ENCODE measurements at regions not wholly inside any gene's neighbourhood (a gene's known extent, or its start where the extent isn't known, plus 50 kb on each side); places are given as distances from the start of the nearest gene placed in this dataset.

GRCh38 chr16:79309606-79310005 is 290.9 kb downstream of the MAF start (continued):
- TF ChIP-seq CHD7 (IDR thresholded peaks at IDR 0.05; ENCODE audit: insufficient replicate concordance, low read length) (no peak), ASH2L (IDR thresholded peaks at IDR 0.05; ENCODE audit: low read length) (no peak), SUZ12 (IDR thresholded peaks at IDR 0.05; ENCODE audit: low read length) (no peak), RBBP5 (IDR thresholded peaks at IDR 0.05; ENCODE audit: borderline replicate concordance, low read depth, low read length) (no peak), PHF8 (conservative IDR thresholded peaks at IDR 0.05; ENCODE audit: low read depth, low read length) (no peak), BCL11A (IDR thresholded peaks at IDR 0.05; ENCODE audit: low read depth in 2 of 2, low read length in 2 of 2) (no peak), CREB1 (IDR thresholded peaks at IDR 0.05) (no peak), EZH2 (IDR thresholded peaks at IDR 0.05; ENCODE audit: low read depth, low read length, severe bottlenecking) (no peak), CHD1 (IDR thresholded peaks at IDR 0.05; ENCODE audit: low read depth, low read length) (no peak)

Data from H1 (cell line).